Heart left ventricle (tissue), 13 donors: ENCODE measurements at regions not wholly inside any gene's neighbourhood (a gene's known extent, or its start where the extent isn't known, plus 50 kb on each side); places are given as distances from the start of the nearest gene placed in this dataset.

Source experiments
- POLR2A ChIP-seq, 2 donors: fragments of 450-650 bp; IDR thresholded peaks; one replicate each; pipeline ENCODE4 v1.6.1; 2017; ENCODE audit warnings: antibody characterized with exemption in 2 of 2, mild to moderate bottlenecking in 2 of 2, moderate library complexity in 2 of 2
- TF ChIP-seq, protein P1 (sequence below), 12 donors: fragments of 200-600 bp; sonication (generic) in 4 of 12; IDR thresholded peaks; one replicate each; pipeline versions ENCODE4 v1.5.0 to v1.8.0; 2018 to 2022; ENCODE audit warnings: antibody characterized with exemption in 12 of 12, mild to moderate bottlenecking in 5 of 12
- donor health status: ischemic (EF 13 %, LVEDD 7.1; RV severe dilation, severe dysfunction).
- donor health status: DM: no; HTN: yes; CAD: no.
- donor health status: DM: no; HTN: no; CAD: no.
- donor health status: ischemic (EF 25% LVEDD 6.9; RV normal size, moderate dysfunction).
- donor health status: ischemic (EF 25% LVEDD 5.7; RV mildly dilated, moderate dysfunction).
- donor health status: ischemic (EF 35%, LVEDD 5.7; RV mildly dilated, moderate dysfunction).
- donor health status: nonischemic (EF 11% LVEDD 7.7; RV severe dilation, severe dysfunction).
- donor health status: DM: yes; HTN: yes; CAD: no.
- donor health status: PGD.
- donor health status: ischemic (EF 29% LVEDD 5.4; RV normal size, mild dysfunction).
- donor health status: nonischemic (EF 23%, LVEDD 6.1; RV moderate dilation, normal function).

DNA sequence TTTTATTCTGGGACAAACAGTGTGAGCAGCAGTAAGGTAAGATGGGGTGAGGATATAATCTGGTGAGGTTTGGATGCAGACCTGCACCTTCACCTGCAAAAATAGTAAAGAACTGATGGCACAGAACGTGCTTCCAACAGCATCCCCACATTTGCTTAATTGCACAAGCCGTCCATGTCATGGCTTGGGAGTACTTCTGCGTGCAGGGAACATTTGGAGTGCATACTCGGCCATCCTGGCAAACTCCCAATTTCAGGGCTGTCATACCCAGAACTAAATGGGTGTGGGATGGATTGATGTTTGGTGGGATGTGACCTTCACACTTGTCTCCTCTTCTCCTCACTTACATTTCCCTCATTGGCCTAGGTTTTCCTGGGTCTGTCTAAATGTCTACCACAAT, 76.8 kb upstream of the TSPY4 start:
- TF ChIP-seq, protein P1, sequence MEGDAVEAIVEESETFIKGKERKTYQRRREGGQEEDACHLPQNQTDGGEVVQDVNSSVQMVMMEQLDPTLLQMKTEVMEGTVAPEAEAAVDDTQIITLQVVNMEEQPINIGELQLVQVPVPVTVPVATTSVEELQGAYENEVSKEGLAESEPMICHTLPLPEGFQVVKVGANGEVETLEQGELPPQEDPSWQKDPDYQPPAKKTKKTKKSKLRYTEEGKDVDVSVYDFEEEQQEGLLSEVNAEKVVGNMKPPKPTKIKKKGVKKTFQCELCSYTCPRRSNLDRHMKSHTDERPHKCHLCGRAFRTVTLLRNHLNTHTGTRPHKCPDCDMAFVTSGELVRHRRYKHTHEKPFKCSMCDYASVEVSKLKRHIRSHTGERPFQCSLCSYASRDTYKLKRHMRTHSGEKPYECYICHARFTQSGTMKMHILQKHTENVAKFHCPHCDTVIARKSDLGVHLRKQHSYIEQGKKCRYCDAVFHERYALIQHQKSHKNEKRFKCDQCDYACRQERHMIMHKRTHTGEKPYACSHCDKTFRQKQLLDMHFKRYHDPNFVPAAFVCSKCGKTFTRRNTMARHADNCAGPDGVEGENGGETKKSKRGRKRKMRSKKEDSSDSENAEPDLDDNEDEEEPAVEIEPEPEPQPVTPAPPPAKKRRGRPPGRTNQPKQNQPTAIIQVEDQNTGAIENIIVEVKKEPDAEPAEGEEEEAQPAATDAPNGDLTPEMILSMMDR (IDR thresholded peaks at IDR 0.05) = no peak
- no peak for TF ChIP-seq POLR2A (IDR thresholded peaks at IDR 0.05)
